Endodermal cell (in vitro differentiated cells): ENCODE measurements at regions not wholly inside any gene's neighbourhood (a gene's known extent, or its start where the extent isn't known, plus 50 kb on each side); places are given as distances from the start of the nearest gene placed in this dataset.

ENCODE experiments used
- DNase-seq: peaks from one replicate; pipeline ENCODE4 v3.0.0-alpha.2; 2017
- H3K27ac ChIP-seq: 2 replicates; pipeline ENCODE4 v1.5.1; 2013; ENCODE audit warnings: mild to moderate bottlenecking, low read depth, low read length, moderate library complexity
- H3K27me3 ChIP-seq: 2 replicates; pipeline ENCODE4 v1.6.1; 2013; ENCODE audit warnings: mild to moderate bottlenecking, low read length, moderate library complexity; ENCODE audit not compliant: insufficient read depth, control insufficient read depth, poor library complexity, severe bottlenecking
- H3K36me3 ChIP-seq: 2 replicates; pipeline ENCODE4 v1.7.0; 2013; ENCODE audit warnings: mild to moderate bottlenecking, low read length, moderate library complexity; ENCODE audit not compliant: control insufficient read depth, insufficient read depth
- H3K4me1 ChIP-seq: one replicate; pipeline ENCODE4 v1.7.0; 2013; ENCODE audit warnings: low read length; ENCODE audit not compliant: control insufficient read depth, insufficient read depth
- H3K4me3 ChIP-seq: 2 replicates; pipeline ENCODE4 v1.5.1; 2013; ENCODE audit warnings: mild to moderate bottlenecking, low read length, moderate library complexity
- H3K9ac ChIP-seq: 2 replicates; pipeline ENCODE4 v1.6.1; 2013; ENCODE audit warnings: mild to moderate bottlenecking, low read length, moderate library complexity; ENCODE audit not compliant: poor library complexity, severe bottlenecking; ENCODE audit errors: extremely low read depth
- H3K9me3 ChIP-seq: 2 replicates; pipeline ENCODE4 v1.6.1; 2013; ENCODE audit warnings: mild to moderate bottlenecking, low read length, moderate library complexity; ENCODE audit not compliant: control insufficient read depth
- H3K27ac Mint-ChIP-seq: 2 replicates; pipeline ENCODE4 v1.8.0; 2020; ENCODE audit warnings: mixed read lengths
- H3K27me3 Mint-ChIP-seq: 2 replicates; pipeline ENCODE4 v1.8.0; 2021; ENCODE audit warnings: mild to moderate bottlenecking, mixed read lengths; ENCODE audit not compliant: insufficient read depth
- H3K36me3 Mint-ChIP-seq: 2 replicates; pipeline ENCODE4 v1.8.0; 2020; ENCODE audit warnings: low read depth, mixed read lengths
- H3K4me1 Mint-ChIP-seq: 2 replicates; pipeline ENCODE4 v1.8.0; 2020; ENCODE audit warnings: mixed read lengths
- H3K4me3 Mint-ChIP-seq: 2 replicates; pipeline ENCODE4 v1.8.0; 2020; ENCODE audit warnings: mild to moderate bottlenecking, moderate library complexity, mixed read lengths
- H3K9me3 Mint-ChIP-seq: 2 replicates; pipeline ENCODE4 v1.8.0; 2020; ENCODE audit warnings: mild to moderate bottlenecking, mixed read lengths
- CTCF ChIP-seq: fragments of 200-600 bp; sonication (generic); conservative IDR thresholded peaks from 2 replicates; pipeline ENCODE4 v1.5.0; 2021; ENCODE audit warnings: antibody characterized with exemption, mild to moderate bottlenecking
- WGBS, 2 experiments: methylation state at CpG; one replicate each; pipeline versions ENCODE4 v1.1.5 to v1.1.7; 2013; ENCODE audit warnings: missing lambda C conversion rate in 2 of 2, mixed read lengths in 1 of 2; ENCODE audit not compliant: insufficient coverage in 1 of 2, insufficient read length in 1 of 2; 5-methylcytosine and 5-hydroxymethylcytosine counted together

- Mint-ChIP-seq H3K27me3 (no peaks in the 10 kb centered on the region), H3K4me3 (no peak overlapping the region), H3K36me3 (peaks cover 7% of the 10 kb centered on the region), H3K27ac (peak overlapping the region; percentile 33), H3K9me3 (no peaks in the 10 kb centered on the region), H3K4me1 (peaks cover 5% of the 10 kb centered on the region)
- Histone ChIP-seq H3K27ac (no peak overlapping the region), H3K9me3 (no peaks in the 10 kb centered on the region), H3K4me1 (no peaks in the 10 kb centered on the region), H3K27me3 (no peaks in the 10 kb centered on the region), H3K9ac (no peak overlapping the region), H3K4me3 (no peak overlapping the region), H3K36me3 (no peaks in the 10 kb centered on the region)
- TF ChIP-seq CTCF, result no peak
- DNase-seq, result no peak
- 95 to 97% methylated on average over 8 of the region's 8 CpGs for WGBS, 2 experiments
Measured at GRCh38 chr17:77443748-77444260, 303.0 kb downstream of the SEC14L1 start.

GRCh38 chr17:77444628-77444983, 303.8 kb downstream of the SEC14L1 start:
- Mint-ChIP-seq H3K27ac (no peak overlapping the region), H3K27me3 (no peaks in the 10 kb centered on the region), H3K4me3 (no peak overlapping the region), H3K9me3 (no peaks in the 10 kb centered on the region), H3K36me3 (peaks cover 7% of the 10 kb centered on the region), H3K4me1 (peaks cover 11% of the 10 kb centered on the region)
- Histone ChIP-seq H3K27me3 (no peaks in the 10 kb centered on the region), H3K27ac (no peak overlapping the region), H3K9ac (no peak overlapping the region), H3K4me1 (peaks cover 3% of the 10 kb centered on the region), H3K4me3 (no peak overlapping the region), H3K9me3 (no peaks in the 10 kb centered on the region), H3K36me3 (no peaks in the 10 kb centered on the region)
- WGBS, 2 experiments, result 92% methylated on average over 7 to 9 of the region's 9 CpGs
- DNase-seq, result no peak
- no peak for TF ChIP-seq CTCF

- no peaks in the 10 kb centered on the region for H3K27me3 Mint-ChIP-seq
- Histone ChIP-seq H3K4me1 (peaks cover 4% of the 10 kb centered on the region), H3K4me3 (no peak overlapping the region), H3K36me3 (no peaks in the 10 kb centered on the region), H3K9ac (no peak overlapping the region), H3K27ac (no peak overlapping the region), H3K9me3 (no peaks in the 10 kb centered on the region), H3K27me3 (no peaks in the 10 kb centered on the region)
- H3K27ac Mint-ChIP-seq, result no peak overlapping the region
- no peak for DNase-seq
- no peak overlapping the region for H3K4me3 Mint-ChIP-seq
- no peaks in the 10 kb centered on the region for H3K9me3 Mint-ChIP-seq
- H3K4me1 Mint-ChIP-seq, result peaks cover 16% of the 10 kb centered on the region
- 93 to 97% methylated on average over 5 to 15 of the region's 15 CpGs for WGBS, 2 experiments
- peaks cover 7% of the 10 kb centered on the region for H3K36me3 Mint-ChIP-seq
- no peak for TF ChIP-seq CTCF
Measured at GRCh38 chr17:77444984-77445759, 304.4 kb downstream of the SEC14L1 start.
